HG02943 (cell line): ENCODE measurements at regions not wholly inside any gene's neighbourhood (a gene's known extent, or its start where the extent isn't known, plus 50 kb on each side); places are given as distances from the start of the nearest gene placed in this dataset.

Experiments used
- ATAC-seq: cut with Tn5 transposase; IDR thresholded peaks from one replicate; pipeline ENCODE4 v1.9.1; 2021; ENCODE audit warnings: mild to moderate bottlenecking, low read depth, moderate library complexity; ENCODE audit not compliant: unreplicated experiment

DNA sequence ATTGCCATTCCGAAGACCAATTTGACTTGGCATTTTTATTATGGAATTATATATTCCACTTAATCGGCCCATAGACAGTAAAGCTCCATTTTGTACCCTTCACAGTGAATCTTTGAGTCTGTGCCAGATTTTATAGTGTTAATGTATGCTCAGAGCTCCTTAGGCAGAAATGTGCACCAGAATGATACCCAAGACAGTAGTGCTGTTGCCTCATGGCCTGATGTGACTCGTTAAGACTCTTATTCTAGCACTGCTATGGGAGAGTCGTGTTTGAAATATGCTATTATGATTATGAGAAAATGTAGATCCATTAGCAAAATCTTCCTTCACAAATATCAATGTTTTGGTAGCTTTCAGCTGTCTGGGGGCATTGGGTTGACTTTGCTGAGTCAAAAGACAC is 209.8 kb upstream of the RAG2 start:
- no peak for ATAC-seq

DNA sequence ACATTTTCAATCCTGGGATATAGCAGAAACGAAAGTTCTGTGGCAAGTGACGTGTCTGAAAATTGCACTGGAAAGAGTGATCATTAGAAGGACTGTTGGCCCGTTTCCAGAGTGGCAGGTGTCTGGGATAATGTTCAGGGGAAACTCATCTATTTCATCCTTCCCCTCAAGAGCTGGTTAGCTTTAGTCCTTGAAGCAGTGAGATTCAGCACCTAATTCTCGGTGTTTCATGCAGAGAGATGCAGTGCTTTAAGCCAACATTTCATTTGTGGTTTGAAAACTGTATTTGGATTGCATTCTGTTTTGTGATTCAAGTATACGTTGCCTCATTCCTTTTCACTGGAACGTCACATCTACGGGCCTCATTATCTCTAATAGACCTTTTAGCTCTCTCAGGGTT is 205.0 kb upstream of the RAG2 start:
- no peak for ATAC-seq

DNA sequence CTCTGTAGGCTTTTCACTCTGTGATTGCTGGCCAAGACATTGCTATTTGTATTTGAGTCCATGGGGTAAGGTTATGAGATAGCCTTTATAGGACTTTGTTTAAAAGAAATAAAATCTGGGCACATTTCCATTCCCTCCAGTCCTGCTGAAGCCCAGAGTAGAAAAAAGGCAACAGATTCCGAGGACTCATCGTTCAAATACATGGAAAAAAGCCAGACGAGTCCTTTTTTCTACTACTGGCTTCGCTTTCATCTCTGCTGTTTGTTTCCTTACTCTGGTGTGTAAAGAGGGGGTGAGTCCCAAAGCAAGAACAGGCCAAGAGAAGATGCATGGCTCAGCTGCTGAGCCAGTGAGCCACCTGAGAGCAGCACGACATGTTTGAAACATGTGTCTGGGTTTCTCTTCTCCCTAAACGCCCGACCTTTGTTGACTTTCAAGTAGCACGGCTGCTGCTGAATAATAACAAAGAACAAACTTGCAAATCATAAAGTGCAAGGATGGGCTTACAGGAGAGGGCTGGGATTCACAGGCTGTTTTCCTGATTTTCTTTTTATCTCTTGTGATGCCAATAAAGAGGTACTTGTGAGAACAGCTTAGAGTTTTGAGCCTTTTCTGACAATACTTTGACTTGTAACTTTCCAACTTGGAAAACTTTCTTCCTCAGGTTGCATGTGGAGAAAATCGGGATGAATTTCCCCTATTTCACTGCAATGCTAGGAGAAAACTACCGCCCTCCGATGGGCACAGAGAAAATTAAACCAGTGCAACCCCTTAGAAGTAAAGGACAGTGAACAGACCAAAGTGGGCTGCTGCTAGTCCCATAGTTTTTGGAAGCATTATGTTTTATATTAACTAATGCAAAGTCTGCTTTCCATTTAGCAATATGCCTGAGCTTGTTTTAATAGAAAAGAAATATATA is 195.2 kb upstream of the RAG2 start:
- no peak for ATAC-seq

DNA sequence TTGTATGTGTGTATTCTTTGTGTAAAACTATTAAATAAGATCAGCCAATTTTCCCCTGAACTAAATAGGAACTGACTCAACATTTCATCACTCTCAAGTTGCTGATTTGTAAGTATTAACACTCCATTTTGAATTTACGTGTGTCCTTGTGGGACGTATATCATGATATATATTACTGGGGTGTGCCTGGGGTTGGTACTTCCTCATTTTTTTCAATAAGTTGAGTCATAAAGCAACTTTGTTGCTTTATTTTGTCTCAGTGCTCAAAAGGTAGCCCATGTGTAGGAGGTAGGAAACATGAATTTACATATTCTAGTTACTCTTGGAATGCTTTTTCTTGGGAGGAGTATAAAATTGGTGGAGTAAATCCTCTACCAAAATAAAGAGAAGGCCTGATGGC is 193.9 kb upstream of the RAG2 start:
- ATAC-seq: no peak

DNA sequence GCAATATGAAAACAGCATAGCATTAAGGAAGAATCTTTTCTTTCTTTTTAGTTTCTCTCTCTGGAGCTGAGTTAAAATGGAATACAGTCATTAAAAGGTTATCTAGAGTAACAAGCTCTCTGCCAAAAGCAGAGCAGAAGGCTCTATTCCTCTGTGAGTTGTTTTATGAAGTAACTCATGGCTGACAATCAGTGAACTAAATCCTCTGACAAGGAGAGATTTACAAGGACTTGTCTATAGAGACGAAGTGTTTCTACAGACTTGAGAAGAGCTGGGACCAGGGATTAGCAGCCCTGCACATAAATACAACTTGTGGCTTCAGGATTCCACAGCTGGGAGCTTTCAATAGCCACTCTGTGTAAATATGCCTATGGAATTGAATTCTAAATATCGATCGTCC is 192.5 kb upstream of the RAG2 start:
- no peak for ATAC-seq

DNA sequence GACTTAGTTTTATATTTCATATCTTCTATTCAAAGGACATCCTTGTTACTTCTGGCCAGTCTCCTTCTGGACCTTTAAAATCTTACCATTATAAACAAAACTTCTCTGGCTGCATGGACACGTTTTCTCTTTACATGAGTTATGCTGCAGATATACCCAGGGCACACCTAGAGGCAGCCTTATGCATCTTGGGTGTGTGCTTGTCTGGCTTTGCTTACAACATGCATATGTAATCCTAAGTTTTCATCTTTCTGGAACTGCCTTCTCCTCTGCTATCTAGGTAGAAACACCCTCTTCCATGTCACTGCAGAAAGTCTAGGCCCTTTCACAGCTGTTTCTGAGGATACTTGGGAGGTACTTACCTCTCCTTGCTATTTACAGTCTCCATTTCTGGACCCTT is 185.8 kb upstream of the RAG2 start:
- ATAC-seq: no peak

DNA sequence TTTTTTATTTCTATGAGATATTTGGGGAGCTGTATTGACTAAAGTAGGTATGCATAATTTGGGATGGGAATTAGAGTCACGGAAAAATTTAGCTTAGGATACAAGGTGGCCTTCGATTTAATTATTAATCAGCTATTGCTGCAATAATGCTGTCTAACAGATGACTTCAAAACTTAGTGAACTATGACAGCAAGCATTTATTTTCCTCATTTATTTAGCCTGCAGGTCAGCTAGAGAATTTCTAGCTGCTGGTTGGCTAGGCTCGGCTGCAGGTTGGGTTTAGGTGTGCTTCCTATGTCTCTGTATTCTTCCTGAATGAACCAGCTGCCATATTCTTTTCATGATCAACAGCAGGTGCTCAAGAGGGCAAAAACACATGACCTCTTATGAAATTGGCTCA is 181.8 kb upstream of the RAG2 start:
- ATAC-seq: no peak

DNA sequence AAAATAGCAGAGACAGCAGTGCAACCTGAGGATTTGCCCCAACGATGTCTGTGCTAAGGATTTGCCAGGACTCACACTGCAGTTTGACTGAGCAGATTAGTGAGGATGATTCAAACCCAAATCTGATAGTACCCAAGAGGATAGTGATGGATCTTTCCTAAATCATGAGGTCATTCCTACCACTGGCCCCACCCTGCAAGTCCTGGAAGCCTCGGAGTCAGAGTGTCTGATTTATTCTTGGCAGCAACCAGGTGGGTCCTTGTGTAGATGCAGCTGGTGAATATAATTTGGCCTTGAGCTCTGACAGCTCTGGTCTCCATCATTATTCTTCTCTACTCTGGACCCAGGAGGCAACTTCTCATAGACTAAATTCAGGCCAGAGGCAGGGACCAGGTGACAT is 179.3 kb upstream of the RAG2 start:
- no peak for ATAC-seq

DNA sequence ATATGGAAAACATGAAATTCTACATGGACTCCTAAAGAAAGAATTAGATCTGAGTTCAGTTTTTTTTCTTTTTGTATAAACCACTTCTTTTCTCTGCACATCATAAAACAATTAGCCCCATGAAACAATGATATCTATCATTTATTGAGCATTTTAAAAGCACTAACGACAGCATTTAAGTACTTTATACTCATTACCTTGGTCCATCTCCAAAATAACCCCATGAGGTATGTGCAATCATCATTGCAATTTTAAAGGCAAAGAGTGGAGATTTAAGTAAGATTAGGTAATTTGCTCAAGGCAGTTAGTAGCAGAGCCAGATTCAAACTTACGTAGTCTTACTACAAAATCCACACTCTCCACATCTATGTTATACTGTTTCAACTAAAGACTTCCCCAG is 177.7 kb upstream of the RAG2 start:
- ATAC-seq: no peak

DNA sequence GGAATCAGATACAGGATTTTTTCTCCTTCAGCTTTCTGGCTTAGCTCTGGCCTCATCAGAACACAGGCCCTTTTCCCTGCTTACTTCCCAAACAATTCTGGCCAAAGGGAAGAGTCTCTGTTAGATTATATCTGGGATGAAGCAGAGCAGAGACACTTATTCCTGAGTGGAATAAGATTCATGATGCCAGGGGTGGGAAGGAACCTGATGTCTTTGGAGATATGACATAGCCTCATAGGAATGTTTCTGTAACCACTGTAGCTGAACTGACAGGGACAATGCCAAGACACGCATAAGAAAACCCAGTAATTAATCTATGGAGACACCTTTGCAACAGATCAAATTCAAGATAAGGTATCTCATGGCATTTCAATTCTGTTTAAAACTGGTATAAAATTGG is 177.1 kb upstream of the RAG2 start:
- ATAC-seq: no peak

DNA sequence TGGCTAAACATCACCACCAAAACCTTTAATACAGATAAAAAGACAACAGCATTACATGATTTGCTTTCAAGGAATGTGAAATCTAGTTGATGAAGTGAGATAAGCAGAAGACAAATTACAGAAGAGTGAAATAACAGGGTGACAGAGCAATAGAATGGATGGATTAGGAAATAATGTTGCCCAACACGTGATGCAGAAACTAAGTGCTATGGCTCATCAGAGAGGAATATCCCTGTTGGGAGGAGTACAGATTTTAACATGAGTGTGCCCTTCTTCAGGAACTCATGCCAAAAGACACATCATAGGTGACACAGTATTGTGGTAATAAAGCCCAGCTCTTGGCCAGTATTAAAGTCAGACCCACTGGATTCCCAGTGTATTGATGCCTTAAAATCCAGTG is 176.6 kb upstream of the RAG2 start:
- no peak for ATAC-seq

DNA sequence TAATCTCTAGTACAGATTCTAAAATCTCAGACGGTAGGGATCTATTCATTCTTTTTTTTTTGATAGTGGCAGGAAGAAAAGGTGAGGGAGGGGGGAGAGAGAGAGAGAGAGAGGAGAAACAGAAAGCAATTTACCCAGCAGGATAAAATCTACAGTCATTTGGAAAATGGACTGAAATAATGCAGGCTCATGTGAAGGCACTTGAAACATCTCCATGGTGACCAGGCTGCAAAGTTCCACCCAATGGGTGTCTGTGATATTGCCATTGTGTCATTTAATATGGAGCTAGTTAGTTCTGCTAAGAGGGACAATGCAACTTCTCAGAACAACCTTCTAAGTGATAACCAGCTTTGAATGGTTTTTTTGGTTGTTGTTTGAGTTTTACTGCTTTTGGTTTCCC is 165.2 kb upstream of the RAG2 start:
- ATAC-seq: no peak

DNA sequence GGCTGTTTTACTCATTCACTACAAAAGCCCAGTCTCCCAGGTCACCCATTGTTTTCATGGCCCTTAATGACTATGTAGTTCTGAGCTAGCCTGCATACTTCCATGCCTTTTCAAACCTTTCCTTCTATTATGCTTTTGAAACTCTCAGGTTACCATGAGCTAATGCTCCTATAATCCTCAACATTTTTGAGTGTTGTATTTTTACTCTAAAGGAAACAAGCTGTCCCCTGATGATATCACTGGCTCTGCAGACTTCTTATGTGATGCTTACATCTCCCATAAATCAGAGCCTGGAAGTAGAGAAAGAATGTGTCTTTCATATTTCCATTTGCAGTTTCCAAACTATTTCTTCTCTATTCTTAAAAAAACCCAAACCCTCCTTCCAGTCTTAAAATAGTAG is 159.0 kb upstream of the RAG2 start:
- no peak for ATAC-seq

DNA sequence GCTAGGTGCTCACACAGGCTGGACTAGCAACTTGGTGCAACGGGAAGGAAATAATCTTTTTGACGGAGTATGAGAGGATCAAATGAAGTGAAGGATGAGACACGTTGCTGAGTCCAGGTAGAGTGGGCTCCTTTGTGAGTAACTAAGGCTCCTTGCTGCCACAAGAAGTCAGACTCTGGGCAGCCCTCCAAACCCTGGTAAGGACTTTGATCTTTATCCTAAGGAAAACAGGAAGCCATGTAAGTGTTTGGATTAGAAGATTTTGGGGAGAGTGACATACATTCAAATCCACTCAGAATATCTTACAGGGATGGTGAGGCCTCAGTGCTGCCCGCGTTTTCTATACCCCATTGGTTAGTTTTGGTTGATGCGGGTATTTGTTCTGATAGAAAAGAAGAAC is 155.9 kb upstream of the RAG2 start:
- ATAC-seq: no peak

DNA sequence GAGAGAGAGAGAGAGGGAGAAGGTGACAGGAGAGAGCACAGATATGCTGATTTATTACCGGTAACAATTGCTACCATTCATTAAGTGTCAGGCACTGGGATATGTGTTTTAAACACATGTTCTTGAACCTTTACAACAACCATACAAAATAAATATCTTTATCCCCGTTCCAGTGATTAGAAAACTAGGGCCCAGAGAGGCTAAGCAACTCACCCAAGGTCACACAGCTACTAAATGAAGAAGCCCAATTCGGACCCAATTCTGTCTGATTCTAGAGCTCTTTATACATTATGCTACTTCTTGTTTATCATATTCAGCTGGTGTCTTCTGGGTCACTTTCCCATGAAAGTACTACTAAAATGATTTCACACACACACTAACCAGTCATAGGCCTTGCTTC is 154.0 kb upstream of the RAG2 start:
- no peak for ATAC-seq

DNA sequence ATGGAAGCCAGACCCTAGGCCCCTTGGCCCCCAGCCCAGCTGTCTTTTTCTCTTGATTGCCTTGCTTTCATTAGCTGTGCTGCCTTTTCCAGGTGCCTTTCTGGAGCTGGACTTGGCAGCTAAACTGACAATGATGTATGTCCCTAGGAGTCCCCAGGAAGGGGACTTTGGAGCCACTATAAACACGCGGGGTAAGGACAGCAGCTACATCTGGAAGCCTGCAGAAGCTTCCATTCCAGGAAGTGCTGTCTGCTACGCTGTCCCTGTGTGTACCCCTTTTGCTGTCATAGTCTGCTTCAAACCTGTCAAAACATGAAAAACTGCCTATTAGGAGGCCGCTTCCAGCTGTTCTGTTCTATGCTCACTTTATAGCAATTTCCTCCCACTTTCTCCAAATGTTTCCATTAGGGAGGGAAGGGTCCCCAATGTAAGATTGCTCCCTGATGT is 153.3 kb upstream of the RAG2 start:
- ATAC-seq: no peak

DNA sequence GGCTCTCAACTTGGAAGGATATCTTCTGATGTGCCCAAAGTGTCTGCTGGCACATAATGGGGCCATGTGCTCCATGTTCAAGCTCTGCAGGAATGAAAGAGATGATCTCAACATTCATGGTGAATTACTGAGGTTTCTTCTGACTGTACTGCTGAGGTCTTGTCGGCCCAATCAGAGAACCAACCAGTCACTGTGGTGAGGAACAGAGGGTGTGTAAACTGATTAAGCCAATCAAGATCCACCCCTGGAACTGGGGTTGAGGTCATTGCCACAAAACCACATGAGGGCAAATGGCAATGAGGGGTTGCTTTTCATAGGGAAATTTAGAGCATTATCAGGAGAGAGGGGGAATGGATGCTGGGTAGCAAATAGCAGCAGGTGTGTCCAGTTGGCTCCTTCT is 152.3 kb upstream of the RAG2 start:
- no peak for ATAC-seq

DNA sequence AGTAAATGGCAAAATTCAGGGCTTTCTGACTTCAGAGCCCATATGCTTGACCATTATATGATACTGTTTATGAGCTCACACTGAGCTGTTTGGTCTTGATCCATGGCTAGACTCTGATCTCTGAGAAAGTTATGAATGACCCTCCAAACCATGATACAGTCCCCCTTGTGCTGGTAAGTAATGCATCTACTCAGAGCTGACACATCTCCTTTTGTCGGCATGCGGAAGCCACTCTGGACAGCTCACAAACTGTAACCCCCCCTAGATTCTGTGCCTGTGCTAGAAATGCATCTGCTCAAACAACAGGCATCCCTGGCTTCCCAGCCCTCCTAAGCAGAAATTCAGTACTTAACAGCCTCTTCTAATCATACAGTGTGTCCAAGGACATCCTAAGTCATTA is 150.8 kb upstream of the RAG2 start:
- no peak for ATAC-seq

DNA sequence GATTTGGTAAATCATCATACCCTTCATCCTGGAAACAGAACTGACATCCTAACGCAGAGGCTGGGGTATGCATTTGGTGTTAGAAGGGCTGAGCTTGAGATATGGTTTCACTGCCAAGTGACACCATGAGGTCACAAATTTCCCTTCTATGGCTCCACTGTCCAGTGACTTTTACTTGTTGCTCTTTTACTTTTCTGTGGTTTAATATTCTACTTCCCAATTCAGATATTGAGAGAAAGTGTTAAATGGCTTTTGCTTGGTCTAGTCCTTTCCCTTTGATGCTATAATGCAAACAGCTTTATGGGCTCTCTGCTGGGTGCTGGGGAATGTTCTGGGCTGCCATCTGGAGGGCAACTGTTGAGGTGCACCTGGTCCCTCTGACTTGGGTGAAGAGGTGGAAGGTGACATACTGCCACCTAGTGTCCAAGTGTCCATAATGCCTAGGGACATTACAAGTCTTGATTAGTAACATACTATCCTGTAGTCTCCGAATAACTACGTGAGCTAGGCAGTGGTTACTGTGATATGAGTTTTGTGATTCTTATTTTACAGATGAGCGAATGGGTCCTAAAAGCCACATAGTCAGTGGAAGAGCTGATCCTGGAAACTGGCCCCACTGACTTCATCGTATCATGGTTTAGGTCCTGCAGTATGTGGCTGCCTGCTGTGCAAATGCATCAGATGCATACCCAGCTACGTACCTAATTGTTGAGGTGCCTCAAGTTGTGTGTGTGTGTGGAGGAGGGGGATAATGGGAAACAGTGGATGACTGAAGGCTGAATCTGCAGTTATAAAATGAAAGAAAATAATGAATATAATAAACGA is 149.1 kb upstream of the RAG2 start:
- peak; percentile 91 for ATAC-seq

DNA sequence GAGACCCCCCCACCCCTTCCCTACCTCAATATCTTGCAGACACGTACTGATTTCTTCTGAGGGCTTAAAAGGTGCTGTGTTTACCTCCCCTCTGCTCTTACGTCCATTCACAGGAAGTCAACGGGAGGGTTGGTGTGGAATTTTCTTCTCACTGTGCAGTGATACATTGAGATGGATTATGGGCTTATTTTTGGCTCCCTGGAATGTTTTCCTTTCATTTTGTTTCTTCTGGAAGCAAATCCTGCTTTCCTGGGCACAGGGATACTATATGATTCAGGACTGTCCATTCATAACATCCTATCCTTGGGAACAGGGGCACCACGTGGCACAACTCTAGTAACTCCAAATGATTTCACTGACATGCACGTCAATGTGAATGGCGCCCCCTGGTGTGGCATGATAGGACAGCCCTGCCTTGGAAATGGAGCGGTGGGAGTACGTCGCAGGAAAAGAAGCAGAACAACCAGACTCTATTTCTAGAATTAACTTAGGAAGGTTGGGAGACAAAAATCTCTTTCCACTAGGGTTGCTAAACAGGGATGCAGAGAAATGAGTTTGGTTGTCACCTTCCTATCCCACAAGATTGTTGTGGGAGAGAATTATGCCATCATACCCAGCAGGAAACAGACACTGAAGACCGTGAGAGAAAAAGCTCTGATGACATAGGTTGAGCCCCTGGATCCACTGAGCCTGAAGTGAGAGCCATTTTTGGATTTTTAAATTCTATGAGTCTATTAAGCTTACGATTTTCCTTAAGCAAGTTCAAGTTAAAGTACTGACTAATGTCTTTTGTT is 146.5 kb upstream of the RAG2 start:
- ATAC-seq: no peak

DNA sequence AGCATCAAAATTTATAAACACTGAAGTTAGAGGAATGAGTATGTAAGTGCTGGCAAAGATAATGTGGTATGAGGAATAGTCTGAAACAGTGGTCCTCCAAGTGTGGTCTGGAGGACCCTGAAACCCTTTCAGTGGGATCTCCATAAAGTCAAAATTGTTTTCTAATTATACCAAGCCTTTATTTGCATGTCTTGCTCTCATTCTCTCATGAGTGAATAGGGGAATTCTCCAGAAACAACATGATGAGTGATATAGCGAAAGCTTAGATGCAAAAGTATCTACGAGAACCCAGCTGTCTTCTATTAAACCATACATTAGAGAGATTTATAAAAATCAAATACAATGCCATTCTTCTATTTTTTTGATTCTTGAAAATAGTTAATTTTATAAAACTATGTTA is 145.0 kb upstream of the RAG2 start:
- ATAC-seq: no peak
